Ovary (tissue), 3 donors: ENCODE measurements at regions not wholly inside any gene's neighbourhood (a gene's known extent, or its start where the extent isn't known, plus 50 kb on each side); places are given as distances from the start of the nearest gene placed in this dataset.

ENCODE experiments used
- CTCF ChIP-seq, 3 donors: fragments of 450-650 bp in 2 of 3; fragments of 200-600 bp in 1 of 3; IDR thresholded peaks; one replicate each; pipeline versions ENCODE4 v1.5.1 to v1.8.0; 2016 to 2022; ENCODE audit warnings: antibody characterized with exemption in 3 of 3, mild to moderate bottlenecking in 1 of 3
- EP300 ChIP-seq: sonication (generic); formaldehyde crosslinking; IDR thresholded peaks from one replicate; pipeline ENCODE4 v1.6.1; 2017; ENCODE audit warnings: antibody characterized with exemption
- POLR2A ChIP-seq: fragments of 450-650 bp; IDR thresholded peaks from one replicate; pipeline ENCODE4 v1.6.1; 2017; ENCODE audit warnings: antibody characterized with exemption, mild to moderate bottlenecking, moderate library complexity
- donor health status: DM: no; HTN: no; CAD: no.

- TF ChIP-seq CTCF (IDR thresholded peaks at IDR 0.05) (no peak), POLR2A (no peak), EP300 (no peak)
Observed at GRCh38 chr1:189962181-189962580, 515.5 kb downstream of the BRINP3 start.
